ENCODE measurements at regions not wholly inside any gene's neighbourhood (a gene's known extent, or its start where the extent isn't known, plus 50 kb on each side); places are given as distances from the start of the nearest gene placed in this dataset.
"Not testable (repeated sequence)": the region's sequence is repeated elsewhere in the genome, so short reads cannot be mapped to it uniquely, and the experiment has no call there.

DNA sequence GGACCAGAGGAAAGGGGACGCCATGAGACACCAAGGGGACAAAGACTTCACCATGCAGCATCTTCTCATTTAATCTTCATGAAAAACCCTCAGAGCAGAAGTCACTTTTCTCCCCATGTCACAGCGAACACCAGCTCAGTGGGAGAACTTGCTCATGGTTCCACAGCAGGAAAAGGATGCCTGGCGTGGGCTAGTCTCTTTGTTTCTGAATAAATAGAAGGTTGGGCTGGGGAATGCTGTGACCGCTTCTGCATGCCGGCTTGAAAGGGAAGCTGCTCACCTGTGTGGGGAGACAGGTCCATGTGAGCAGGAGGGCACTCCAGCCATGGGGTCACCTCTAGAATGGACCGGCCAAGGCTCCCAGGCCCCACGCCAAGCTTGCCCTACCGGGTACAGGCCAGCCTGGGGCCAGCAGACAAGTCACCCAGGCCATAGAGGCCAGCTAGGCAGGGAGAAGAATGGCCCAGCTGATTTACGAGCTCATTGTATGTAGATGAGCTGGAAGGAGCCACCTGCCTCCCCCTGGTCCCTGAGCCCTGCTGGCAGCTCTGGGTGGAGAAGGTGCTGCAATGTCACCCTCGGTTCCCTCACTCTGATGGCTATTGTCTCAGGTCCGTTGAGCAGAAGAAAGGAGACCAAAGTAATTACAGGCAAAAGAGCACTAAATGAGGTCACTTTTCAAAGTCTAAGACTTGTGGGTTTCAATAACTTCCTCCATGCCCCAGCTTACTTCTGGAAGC, 82.0 kb upstream of the PDZD8 start:
- no peak for DNase-seq

GRCh38 chr10:117455346-117455745, 80.1 kb upstream of the PDZD8 start:
- no peak for DNase-seq

DNA sequence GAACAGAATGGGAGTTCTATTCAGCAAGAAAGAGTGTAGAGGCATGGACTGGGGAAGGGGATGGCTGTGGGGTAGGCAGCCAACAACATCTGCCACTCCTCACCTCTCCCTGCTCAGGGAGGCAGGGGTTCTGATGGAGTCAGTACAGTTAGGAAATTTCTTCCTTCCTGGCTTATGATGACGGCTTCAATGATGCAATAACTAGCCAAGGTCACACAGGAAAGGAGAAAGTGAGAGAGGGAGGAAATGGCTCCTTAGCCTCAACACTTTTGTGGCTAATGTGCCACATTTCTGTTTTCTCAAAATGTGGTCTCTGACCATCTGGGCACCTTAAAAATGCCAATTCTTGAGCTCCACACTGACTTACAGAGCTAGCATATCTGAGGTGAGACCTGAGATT, 79.3 kb upstream of the PDZD8 start:
- no peak for DNase-seq

GRCh38 chr10:117453484-117453883, 78.2 kb upstream of the PDZD8 start:
- not testable (repeated sequence) for DNase-seq

GRCh38 chr10:117450940-117451339, 75.7 kb upstream of the PDZD8 start:
- no peak for DNase-seq

DNA sequence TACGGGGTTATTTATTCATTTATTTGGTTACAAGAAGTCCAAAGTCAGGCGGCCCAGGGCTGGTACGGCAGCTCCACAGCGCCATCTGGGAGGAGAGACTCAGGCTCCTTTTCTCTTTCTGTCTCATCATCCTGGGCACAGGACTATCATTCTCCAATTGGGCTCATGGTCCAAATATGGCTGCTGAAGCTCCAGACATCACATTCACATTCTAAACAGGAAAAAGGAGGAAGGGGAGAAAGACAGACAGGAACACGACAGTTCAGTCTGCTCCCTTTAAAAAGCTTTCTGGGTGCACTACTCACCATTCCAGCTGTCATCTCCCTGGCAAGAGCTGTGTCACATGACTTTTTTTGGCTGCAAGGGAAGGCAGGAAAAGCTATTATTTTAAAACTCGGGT, 74.4 kb upstream of the PDZD8 start:
- DNase-seq = no peak

GRCh38 chr10:117448802-117449201, 73.6 kb upstream of the PDZD8 start:
- DNase-seq = no peak

DNA sequence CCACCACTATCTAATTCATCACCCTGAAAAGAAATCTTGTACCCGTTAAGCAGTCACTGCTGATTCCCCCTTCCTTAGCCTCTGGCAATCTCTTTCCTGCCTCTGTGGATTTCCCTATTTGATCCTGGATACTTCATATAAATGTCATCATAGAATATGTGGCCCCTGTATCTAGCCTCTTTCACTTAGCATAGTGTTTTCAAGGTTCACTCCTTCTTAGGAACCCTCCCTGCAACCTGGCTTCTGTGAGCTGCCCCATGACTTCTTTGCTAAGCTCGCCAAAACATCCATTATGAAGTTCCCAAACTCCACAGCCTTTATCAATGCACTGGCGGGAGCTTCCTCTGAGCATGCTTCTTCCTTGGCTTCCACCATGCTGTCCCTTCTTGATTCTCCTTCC, 70.8 kb upstream of the PDZD8 start:
- DNase-seq = no peak

GRCh38 chr10:117444497-117445040, 69.3 kb upstream of the PDZD8 start:
- DNase-seq = no peak

DNA sequence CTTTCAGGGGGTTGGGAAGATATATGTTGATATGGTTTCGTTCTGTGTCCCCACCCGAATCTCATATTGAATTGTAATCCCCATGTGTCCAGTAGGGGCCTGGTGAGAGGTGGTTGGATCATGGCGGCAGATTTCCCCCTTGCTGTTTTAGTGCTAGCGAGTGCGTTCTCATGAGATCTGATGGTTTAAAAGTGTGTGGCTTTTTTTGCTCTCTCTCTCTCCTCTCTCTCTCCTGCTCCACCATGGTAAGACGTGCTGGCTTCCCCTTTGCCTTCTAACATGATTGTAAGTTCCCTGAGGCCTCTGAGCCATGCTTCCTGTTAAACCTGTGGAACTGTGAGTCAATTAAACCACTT, 68.4 kb upstream of the PDZD8 start:
- no peak for DNase-seq

DNA sequence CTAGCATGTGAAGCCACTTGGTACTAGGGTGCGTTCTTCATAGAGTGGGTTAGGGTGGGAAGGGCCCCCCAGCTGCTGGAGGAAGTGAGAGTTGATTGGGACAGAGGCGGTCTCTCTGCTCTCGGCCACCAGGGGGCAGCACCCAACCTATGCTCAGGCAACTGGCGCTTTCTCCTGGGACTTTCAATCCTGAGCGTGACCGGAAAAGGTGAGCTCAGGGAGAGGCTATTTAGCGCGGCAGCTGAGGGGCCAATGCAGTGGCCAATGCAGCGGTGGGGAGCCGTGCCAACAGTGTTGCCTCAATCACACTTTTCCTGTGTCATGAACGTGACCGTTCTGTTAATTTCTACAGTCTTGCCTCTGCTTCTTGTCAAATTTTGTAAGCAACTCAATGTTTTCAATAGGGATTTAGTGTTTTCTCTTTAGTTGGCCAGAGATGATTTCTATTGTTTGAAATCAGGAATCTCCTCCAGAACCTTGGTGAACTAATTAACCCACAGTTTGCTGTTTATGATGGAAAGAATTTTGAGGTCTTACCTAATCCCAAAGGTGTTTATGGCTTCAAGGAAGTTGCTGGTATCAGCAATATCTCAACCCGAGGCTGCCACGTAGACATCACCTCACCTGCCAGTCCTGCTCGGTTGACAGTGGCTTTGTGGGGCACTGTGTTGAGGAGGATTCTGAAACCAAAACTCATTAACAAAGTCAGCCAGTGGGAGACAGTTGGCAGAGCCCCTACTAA, 67.9 kb upstream of the PDZD8 start:
- peak; percentile 18 for DNase-seq

- DNase-seq = no peak
Observed at GRCh38 chr10:117442521-117442920, 67.3 kb upstream of the PDZD8 start.

DNA sequence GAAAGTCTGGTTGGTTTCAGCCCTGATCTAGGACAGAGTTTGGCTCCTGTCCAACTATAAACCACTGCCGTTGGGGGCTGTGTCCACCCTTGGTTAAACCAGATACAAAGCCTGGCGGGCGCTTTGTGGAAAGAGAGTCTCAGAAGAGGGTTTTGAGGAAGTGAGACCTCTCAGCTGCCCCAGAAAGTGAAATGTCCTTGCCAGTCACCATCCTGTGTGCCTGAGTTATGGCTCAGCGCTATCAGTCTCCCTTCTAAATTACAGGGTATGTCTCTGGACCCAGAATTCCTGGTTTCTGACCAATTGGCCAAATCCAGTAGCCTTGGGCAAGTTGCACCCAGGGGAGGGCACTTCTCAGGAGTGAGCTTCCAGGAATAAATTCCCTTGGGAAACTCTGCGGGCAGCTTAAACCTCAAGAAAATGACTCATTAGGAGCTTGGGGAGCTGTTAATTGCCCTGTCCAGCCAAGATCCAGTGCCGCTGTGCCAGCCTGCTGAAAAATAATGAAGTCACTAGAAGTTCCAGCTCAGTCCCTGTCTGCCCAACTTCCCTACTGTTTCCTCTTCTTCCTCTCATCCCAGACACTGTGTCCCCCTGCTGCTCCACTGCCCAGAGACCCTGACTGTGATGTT, 66.7 kb upstream of the PDZD8 start:
- DNase-seq = no peak

- no peak for DNase-seq
Observed at GRCh38 chr10:117441361-117441760, 66.1 kb upstream of the PDZD8 start.

DNA sequence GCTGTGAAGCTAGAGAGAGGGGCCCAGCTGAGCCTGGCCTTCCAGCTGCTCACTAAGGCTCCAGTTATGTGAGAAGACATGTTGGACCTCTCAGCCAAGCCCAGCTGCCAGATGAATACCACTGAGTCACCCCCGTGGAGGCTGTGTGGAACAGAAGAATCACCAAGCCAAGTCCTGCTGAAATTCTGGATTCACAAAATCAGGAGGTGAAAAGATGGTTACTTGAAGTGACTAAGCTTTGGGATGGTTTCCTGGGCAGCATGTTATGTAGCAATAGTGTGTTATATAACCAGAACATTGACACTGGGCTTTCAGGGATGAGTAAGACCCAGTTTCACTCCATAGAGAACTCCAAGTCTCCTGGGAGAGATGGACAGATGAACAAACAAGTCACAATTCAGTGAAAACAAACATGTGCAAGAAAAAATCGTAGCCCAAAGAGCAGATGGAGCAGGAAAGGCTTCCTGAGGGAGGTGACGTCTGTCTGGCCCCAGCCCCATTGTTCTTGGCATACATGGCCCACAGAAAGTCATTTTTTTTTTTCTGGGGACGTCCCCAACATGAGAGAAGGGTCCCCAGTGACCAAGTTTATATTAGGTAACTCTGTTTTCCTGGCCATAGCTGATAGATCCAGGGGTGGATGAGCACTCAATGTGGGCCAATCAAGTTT, 64.1 kb upstream of the PDZD8 start:
- DNase-seq = no peak

DNA sequence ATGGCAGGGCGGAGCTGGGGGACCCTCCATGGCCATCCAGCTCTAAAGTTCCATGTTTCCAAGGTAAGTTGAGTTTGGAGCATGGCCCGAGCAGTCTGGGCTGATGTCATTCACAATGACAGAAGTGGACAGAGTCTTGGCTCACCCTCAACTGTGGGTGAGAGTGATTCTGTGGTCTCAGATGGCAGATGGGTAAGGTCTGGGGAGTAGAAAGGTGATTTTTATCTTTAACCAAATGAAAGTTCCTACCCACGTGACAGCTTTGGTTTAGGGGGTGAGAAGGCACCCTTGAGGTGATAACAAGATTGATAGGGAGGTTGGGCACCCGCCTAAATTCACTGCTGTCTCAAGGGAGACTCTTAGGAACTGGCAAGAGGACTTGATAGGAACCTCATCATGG, 57.6 kb upstream of the PDZD8 start:
- no peak for DNase-seq

DNA sequence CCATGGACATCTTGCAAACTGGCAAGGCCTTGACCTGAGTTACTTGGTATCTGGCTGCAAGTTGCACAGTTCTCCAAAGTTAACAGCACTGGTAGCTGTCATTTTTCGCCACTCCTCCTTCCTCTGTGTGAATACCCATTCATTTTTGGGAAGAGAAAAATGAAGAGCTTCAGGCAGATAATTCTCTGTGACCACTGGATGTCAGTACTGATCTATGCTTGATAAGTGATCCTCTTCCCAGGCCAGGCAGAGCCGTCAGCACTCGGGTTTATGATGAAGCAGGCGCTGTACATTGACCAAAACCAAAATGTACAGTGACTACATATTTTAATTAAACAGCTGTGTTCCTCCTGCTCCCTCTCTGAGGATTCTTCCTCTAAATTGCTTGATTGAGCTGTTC, 55.9 kb upstream of the PDZD8 start:
- no peak for DNase-seq

DNA sequence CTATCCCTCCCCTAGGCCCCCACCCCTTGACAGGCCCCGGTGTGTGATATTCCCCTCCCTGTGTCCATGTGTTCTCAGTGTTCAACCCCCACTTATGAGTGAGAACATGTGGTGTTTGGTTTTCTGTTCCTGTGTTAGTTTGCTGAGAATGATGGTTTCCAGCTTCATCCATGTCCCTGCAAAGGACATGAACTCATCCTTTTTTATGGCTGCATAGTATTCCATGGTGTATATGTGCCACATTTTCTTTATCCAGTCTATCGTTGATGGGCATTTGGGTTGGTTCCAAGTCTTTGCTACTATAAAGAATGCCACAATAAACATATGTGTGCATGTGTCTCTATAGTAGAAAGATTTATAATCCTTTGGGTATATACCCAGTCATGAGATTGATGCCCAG, 55.3 kb upstream of the PDZD8 start:
- DNase-seq = not testable (repeated sequence)

- no peak for DNase-seq
Observed at GRCh38 chr10:117429643-117430265, 54.5 kb upstream of the PDZD8 start.

GRCh38 chr10:117427356-117427755, 52.1 kb upstream of the PDZD8 start:
- no peak for DNase-seq

DNA sequence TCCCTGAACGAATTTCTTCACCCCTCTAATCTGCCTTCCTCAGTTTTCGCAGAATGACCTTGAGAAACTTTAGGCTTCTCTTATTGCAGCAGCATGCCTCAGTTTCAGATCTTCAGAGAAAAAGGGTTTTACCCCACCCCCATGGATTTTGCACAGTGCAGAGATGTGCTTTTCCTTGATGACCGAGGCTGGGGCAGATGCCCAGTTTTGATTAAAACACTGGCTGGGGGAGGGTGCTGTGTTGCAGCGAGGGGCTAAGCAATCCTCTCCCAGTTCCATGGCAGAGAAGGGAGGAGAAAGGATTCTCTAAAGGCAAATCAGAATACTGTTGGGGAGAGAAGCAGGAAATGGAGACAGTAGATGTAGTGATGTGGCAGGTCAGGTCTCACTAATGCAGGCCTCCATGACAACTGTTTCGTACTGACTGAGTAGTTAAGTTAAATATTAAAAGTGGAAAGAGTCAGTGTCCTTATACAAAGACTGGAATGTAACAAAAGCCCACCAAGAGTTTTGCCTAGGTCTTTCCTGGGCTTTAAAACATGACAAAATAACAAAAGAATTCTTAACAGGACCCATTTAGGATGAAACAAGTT, 50.8 kb upstream of the PDZD8 start:
- DNase-seq = no peak

- DNase-seq = no peak
Observed at GRCh38 chr10:117424883-117425649, 49.8 kb upstream of the PDZD8 start.

Measured in NK-92 treated with Interleukin-12 subunit alpha and Interleukin-12 subunit beta, amount 100 ng/mL, for 24 hours (cell line).